ENCODE measurements at regions not wholly inside any gene's neighbourhood (a gene's known extent, or its start where the extent isn't known, plus 50 kb on each side); places are given as distances from the start of the nearest gene placed in this dataset.

DNA sequence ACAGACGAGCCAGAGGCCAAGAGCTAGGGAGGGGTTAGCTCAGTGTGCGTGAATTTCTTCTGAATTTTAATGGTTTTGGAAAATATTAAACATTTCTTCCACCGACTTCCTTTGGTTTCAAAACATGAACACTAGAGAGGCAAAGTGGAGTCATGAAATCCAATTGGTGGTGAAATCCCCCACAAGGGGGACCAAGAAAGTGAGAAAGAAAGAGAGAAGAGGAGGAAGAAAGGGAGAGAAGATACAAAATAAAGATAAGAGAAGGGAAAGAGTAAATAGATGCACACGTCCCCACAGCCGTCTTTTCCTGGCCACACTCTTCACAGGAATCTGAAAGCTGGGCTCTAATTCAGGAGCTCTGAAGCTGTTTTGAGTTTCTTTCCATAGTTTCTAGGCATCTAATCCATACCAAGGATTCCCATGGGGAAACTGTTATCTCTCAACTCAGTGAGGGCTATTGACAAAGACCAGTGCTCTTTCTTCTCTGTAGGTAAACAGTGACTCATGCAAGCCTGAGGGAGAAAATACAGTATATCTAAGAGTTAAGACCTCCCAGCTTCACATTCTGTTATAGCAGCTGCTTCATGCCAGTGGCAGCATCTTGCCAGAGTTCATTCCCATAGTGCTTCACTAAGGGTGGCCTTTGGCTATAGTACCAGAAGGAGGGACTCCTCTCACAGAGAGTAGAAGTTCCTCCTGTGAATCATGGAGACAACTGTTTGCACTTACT lies 115.8 kb upstream of the LIFR start:
- TF ChIP-seq, protein P1, sequence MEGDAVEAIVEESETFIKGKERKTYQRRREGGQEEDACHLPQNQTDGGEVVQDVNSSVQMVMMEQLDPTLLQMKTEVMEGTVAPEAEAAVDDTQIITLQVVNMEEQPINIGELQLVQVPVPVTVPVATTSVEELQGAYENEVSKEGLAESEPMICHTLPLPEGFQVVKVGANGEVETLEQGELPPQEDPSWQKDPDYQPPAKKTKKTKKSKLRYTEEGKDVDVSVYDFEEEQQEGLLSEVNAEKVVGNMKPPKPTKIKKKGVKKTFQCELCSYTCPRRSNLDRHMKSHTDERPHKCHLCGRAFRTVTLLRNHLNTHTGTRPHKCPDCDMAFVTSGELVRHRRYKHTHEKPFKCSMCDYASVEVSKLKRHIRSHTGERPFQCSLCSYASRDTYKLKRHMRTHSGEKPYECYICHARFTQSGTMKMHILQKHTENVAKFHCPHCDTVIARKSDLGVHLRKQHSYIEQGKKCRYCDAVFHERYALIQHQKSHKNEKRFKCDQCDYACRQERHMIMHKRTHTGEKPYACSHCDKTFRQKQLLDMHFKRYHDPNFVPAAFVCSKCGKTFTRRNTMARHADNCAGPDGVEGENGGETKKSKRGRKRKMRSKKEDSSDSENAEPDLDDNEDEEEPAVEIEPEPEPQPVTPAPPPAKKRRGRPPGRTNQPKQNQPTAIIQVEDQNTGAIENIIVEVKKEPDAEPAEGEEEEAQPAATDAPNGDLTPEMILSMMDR (IDR thresholded peaks at IDR 0.05) = no peak
- TF ChIP-seq EZH2 (IDR thresholded peaks at IDR 0.05) (no peak), EZH2phosphoT487 (IDR thresholded peaks at IDR 0.05) (no peak)

Data from neural progenitor cell (in vitro differentiated cells).